ENCODE measurements at regions not wholly inside any gene's neighbourhood (a gene's known extent, or its start where the extent isn't known, plus 50 kb on each side); places are given as distances from the start of the nearest gene placed in this dataset.

DNA sequence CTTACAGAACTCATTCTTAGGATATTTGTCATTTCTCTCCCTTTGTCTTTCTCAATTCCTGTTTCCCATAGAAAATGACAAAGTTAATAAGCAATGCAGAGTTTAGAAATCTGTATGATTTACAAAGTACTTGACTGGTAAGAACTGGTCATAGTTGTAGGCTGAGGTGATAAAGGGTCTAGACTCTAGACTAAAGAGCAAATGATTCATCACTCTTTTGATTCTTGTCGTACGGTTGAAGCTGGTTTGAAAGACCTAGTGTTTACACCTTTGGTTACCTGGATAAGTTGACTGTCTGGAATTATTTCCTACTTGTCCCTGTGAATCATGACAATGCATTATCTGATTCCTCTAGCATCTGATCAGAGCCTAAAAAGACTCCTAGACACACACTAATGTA lies 58.9 kb upstream of the TP63 start:
- ChIA-PET CTCF (no interaction called here), POLR2A (no interaction called here)
- no peaks in the 10 kb centered on the region for H3K9me3 ChIP-seq (ENCODE audit: control insufficient read depth, insufficient read depth, low read length)
- no peak overlapping the region for H3K27ac ChIP-seq (ENCODE audit: low read depth, low read length)
- no peak for DNase-seq (ENCODE audit: low read depth, low spot score)
- H3K27me3 ChIP-seq (ENCODE audit: control insufficient read depth, insufficient read depth, low read length): no peaks in the 10 kb centered on the region
- no peak overlapping the region for H3K4me3 ChIP-seq (ENCODE audit: low read depth, low read length)
- TF ChIP-seq, protein P1, sequence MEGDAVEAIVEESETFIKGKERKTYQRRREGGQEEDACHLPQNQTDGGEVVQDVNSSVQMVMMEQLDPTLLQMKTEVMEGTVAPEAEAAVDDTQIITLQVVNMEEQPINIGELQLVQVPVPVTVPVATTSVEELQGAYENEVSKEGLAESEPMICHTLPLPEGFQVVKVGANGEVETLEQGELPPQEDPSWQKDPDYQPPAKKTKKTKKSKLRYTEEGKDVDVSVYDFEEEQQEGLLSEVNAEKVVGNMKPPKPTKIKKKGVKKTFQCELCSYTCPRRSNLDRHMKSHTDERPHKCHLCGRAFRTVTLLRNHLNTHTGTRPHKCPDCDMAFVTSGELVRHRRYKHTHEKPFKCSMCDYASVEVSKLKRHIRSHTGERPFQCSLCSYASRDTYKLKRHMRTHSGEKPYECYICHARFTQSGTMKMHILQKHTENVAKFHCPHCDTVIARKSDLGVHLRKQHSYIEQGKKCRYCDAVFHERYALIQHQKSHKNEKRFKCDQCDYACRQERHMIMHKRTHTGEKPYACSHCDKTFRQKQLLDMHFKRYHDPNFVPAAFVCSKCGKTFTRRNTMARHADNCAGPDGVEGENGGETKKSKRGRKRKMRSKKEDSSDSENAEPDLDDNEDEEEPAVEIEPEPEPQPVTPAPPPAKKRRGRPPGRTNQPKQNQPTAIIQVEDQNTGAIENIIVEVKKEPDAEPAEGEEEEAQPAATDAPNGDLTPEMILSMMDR (IDR thresholded peaks at IDR 0.05; ENCODE audit: low read depth, low read length): no peak

DNA sequence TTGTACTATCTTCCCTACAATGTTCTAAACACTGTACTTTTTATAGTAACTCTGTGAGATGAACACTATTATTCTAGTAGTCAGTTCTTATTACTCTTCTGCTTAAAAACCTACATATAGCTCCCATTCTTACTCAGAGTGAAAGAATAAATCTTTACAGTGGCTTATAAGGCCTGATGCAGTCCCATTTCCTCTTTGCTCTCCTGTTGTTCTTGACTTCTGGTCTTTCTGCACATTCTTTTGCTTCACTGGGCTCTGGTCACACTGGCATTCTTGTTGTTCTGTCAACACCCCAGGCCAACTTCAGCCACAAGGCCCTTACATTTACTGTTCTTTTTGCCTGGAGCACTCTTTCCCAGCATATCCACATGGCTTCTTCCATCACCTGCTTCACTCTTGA lies 58.2 kb upstream of the TP63 start:
- ChIA-PET POLR2A (no interaction called here), CTCF (no interaction called here)
- H3K27me3 ChIP-seq (ENCODE audit: control insufficient read depth, insufficient read depth, low read length): no peaks in the 10 kb centered on the region
- no peak overlapping the region for H3K27ac ChIP-seq (ENCODE audit: low read depth, low read length)
- TF ChIP-seq, protein P1 (IDR thresholded peaks at IDR 0.05; ENCODE audit: low read depth, low read length): no peak
- no peaks in the 10 kb centered on the region for H3K9me3 ChIP-seq (ENCODE audit: control insufficient read depth, insufficient read depth, low read length)
- no peak overlapping the region for H3K4me3 ChIP-seq (ENCODE audit: low read depth, low read length)
- DNase-seq (ENCODE audit: low read depth, low spot score): no peak

DNA sequence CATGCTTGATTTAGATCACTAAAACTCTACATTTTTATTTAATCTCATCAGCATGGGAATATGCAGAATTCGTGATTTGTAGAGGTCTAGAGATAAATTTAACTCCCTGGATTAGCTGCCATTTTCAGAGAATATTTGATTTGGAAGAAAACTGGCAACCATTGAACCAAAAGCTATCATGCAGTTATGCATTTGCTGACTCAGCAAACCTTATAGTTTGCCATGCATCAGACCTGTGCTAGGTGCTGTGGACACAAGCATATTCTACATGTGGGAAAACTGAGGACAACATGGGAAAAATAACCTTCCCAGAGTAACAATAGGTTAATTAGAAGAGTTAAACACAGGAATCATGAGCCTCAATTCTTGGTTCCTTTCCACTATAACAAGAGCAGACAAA lies 54.7 kb upstream of the TP63 start:
- ChIA-PET CTCF (no interaction called here), POLR2A (no interaction called here)
- no peak overlapping the region for H3K27ac ChIP-seq (ENCODE audit: low read depth, low read length)
- no peaks in the 10 kb centered on the region for H3K9me3 ChIP-seq (ENCODE audit: control insufficient read depth, insufficient read depth, low read length)
- TF ChIP-seq, protein P1 (IDR thresholded peaks at IDR 0.05; ENCODE audit: low read depth, low read length): no peak
- DNase-seq (ENCODE audit: low read depth, low spot score): no peak
- no peaks in the 10 kb centered on the region for H3K27me3 ChIP-seq (ENCODE audit: control insufficient read depth, insufficient read depth, low read length)
- no peak overlapping the region for H3K4me3 ChIP-seq (ENCODE audit: low read depth, low read length)

DNA sequence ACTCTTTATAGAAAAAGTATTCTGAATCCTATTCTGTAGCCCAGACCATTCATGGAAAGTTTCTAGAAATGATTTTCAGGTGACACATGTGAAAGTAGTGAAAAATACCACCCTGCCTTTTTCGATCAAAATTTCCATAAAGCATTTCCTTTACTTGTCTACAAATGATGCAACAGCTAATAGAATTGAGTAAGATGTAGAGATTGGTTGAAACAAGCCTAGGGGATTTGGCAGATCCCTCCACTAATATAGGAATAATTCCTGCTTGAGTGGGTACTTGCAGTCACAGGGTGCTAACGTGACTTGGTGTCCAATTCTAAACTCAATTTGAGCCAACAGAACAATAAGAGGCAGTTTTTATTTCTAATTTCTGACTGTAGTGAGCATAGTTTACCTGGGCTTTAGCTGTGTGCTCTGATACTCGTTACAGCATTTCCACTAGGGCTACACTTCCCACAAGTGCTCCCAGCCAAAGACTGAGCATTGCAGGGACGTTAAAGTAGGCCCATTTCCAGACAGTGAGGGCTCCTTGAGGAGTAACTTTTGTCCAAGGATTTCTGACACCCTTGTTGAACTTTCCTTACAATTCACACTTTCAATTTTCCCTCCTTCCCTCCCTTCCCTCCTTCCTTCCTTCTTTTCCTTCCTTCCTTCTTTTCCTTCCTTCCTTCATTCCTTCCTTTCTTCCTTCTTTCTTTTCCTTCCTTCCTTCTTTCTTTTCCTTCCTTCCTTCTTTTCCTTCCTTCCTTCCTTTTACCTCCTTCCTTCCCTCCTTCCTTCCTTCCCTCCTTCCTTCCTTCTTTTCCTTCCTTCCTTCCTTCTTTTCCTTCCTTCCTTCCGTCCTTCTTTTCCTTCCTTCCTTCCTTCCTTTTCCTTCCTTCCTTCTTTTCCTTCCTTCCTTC lies 53.9 kb upstream of the TP63 start:
- DNase-seq (ENCODE audit: low read depth, low spot score): no peak
- ChIA-PET CTCF (no interaction called here), POLR2A (no interaction called here)
- Histone ChIP-seq H3K4me3 (ENCODE audit: low read depth, low read length) (no peak overlapping the region), H3K27me3 (ENCODE audit: control insufficient read depth, insufficient read depth, low read length) (no peaks in the 10 kb centered on the region), H3K27ac (ENCODE audit: low read depth, low read length) (no peak overlapping the region), H3K9me3 (ENCODE audit: control insufficient read depth, insufficient read depth, low read length) (no peaks in the 10 kb centered on the region)
- TF ChIP-seq, protein P1 (IDR thresholded peaks at IDR 0.05; ENCODE audit: low read depth, low read length): no peak

DNA sequence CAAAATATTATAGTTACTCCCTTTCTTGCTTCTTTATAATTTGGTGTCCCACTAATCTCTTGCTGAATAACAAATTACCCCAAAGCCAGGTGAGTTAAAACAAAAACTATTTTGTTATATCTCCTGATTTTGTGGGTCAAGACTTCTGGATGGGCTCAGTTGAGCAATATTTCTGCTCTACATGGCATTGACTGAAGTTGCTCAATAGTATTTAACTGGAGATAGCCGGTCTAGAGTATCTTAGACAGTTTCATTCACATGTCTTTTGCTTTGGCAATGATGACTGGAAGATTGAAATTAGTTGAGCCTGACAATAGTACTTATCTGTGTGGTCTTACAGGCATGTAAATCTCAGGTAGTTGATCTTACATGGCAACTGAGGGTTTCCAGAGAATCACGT lies 51.0 kb upstream of the TP63 start:
- DNase-seq (ENCODE audit: low read depth, low spot score): no peak
- H3K4me3 ChIP-seq (ENCODE audit: low read depth, low read length): no peak overlapping the region
- CTCF ChIA-PET: no interaction called here
- no peak overlapping the region for H3K27ac ChIP-seq (ENCODE audit: low read depth, low read length)
- no peaks in the 10 kb centered on the region for H3K9me3 ChIP-seq (ENCODE audit: control insufficient read depth, insufficient read depth, low read length)
- no peaks in the 10 kb centered on the region for H3K27me3 ChIP-seq (ENCODE audit: control insufficient read depth, insufficient read depth, low read length)
- POLR2A ChIA-PET: no interaction called here
- TF ChIP-seq, protein P1 (IDR thresholded peaks at IDR 0.05; ENCODE audit: low read depth, low read length): no peak

Data from AG04450 (cell line).